Activated T-helper 1 cell treated with anti-CD3 and anti-CD28 coated beads, Interleukin-2, amount 50 U/mL, for 16 hours (primary cell): ENCODE measurements at regions not wholly inside any gene's neighbourhood (a gene's known extent, or its start where the extent isn't known, plus 50 kb on each side); places are given as distances from the start of the nearest gene placed in this dataset.
A peak's percentile ranks its signal among the peaks of the same experiment; 100 is the strongest.

Experiments
- DNase-seq, 2 donors: peaks; one replicate each; pipeline ENCODE4 v3.0.0-alpha.2; 2020; ENCODE audit warnings: low read depth in 1 of 2, low spot score in 1 of 2

DNA sequence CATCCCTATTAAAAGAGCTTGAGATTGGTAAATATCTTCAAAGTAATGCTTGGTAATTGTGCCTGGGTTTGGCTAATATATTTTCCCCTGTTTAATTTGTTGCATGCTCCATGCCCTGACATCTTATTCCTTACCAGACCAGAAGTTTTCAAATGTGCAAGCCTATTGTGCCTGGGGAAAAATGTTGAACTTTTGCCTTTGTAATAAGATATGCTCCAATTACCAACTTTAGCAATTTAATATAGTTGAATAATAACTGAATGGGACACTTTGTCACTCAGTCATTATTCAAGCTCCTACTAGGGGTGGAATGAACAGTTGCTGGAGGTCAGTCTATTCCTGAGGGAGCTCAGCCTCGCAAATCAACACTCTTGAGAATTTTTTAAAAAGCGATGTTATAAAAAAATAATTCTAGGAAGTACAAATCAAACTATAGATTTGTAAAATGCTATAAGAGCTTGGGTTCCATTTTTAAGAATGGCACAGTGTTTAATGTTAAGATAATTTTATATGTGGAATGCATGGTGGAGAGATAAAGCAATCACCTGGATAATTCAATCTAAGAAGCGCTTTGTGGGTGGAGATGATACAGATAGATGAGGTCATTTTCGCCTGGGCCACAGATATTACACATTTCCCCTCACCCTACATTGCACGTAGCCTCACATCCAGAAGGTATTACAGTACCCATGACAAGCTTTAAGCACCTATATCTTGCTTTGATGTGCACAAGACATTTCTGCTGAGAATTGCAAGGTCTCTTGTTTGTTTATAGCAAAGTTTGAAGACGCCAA, 231.8 kb downstream of the PIK3R1 start:
- no peak for DNase-seq

DNA sequence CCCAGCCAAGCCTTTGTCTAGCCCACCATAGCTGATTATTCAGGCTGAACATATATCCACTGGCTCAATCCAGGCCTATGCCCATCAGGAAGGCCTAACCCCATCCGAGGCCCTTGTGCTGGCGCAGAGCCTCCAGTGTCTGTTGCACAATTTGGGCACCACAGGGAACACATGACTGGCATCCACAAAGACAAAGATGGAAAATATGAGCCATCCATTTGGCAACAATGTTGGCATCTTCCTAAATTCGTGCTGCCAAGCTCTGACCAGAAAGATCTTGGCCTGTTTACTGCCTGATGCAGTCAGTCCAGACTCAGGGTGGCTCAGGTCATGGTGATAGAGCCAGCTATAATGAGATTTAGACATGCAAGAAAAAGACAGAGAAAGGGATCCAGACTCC, 233.8 kb downstream of the PIK3R1 start:
- DNase-seq, result no peak

DNA sequence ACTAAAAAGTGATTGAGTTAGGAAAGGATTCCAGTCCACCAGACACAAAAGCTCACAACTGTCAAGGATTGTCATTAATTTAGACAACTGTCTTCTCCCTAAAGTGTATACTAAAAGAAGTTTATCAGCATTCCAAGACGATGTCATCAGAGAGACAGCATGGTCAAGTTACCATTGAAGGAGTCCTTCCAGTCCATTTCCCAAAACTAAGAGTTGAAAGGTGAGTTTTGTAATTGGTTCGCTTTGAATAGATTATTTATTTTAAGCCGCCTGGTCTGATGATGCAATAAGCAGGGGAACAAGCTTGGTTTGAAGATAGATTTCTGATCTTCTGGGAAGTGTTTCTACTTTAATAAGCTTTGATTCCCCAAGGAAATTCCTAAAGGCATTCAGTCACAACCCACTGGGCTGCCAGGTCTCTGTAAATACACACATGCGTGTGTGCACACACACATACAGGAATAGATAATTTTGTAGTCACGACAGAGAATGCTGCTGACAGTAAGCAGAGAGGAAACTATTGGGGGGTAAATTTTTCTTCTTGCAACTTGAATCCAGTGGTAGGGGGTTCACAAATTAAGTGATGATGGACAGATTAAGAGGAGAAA, 234.8 kb downstream of the PIK3R1 start:
- DNase-seq, result no peak

DNA sequence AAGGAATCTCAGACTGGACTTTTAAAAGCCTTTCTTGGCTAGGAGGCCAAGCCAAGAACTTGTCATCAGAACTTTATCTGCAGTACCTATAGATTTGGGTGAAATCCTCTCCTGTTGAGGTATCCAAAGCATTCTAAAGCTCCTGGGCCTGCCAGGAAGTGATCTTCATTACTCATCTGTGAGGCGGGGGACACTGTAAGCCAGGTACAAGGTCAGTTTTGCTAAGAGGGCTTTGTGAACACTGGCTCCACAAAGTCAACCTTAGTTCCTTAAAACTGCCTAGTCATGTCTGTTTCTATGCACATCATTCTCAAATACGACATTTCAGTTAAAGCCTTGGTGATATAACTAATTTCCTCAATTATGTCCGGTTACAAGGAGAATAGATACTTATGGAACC, 236.7 kb downstream of the PIK3R1 start:
- DNase-seq, result no peak

DNA sequence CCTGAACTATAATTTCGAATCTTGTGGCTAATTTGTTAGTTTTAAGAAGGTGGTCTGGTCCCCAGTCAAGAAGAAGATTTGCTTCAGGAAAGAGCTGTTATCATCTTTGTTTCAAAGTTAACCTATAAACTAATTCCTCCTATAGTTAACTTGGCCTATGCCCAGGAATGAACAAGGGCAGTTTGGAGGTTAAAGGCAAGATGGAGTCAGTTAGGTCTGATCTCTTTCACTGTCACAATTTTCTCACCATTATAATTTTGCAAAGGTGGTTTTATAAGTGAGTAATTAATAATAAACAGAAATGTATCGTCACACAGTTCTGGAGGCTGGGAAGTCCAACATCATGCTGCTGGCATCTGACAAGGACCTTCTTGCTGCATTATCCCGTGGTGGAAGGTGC, 238.6 kb downstream of the PIK3R1 start:
- no peak for DNase-seq

DNA sequence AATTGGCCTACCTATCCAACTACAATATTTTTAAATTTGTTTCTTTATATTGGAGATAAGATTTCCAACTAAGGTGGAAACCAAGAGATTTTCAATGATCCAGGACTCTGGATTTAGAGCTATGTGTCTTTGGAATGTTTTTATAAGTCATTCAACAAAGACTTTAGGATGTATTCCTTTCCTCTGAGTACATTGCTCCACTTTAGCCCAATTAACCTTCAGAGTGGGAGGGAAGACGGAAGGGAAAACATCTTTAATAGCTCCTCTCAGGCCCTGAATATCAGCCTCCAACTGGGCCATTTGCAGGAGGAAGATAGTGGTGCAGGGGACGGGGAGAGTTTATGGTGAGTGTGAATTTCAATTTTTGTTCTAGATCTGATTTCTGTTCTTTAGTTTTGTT, 239.2 kb downstream of the PIK3R1 start:
- no peak for DNase-seq

DNA sequence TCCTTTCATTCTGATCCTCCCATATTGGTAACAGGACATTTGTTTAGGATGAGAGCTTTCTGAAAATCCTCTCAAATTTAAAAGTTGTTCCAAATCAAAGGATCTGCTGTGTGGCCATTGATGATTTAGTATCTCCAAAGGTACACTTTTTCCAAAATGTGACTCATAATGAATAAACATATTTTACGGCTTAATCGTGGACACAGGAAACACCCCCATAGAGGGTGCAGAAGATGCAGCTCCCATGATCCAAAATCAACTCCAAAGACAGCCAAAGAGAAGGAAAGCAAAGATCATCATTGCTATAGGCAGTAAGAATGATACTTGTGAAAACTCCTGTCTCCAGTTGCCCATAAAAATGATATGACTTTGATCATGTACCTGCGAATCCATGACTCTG, 239.7 kb downstream of the PIK3R1 start:
- DNase-seq, result no peak

DNA sequence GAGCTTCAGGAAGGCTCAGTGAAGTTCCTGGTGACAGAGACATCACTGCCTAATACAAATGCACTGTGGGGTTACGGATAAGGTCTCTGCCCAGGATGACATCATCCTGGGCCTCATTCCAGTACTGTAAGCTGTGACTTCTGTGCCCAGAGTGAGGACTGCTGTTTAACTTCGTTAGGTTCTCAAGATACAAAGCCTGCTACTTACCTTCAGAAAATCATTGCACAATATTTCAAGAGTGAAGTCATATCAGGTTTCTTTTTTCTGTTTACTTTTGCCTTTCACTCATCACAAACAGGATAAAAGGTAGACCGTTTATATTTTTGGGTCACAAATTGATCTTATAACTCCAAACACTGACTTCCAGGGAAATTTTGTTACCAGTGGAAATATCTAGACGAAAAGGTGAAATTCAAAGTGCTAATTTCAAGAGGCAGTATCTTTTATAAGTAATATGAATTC, 241.2 kb downstream of the PIK3R1 start:
- no peak for DNase-seq

DNA sequence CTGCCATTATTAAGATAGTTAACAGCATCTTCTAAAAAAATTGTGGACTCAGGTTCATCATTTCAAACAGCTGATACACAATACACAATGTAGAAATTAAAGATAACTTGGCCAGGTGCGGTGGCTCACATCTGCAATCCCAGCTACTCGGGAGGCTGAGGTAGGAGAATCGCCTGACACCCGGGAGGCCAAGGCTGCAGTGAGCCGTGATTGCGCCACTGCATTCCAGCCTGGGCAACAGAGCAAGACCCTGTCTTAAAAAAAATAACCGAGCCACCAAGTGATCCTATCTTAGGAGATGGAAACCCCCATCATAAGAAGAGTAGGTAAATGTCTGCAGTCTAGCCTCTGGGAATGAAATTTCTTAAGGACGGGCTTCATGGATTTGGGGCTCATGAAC, 241.7 kb downstream of the PIK3R1 start:
- no peak for DNase-seq

DNA sequence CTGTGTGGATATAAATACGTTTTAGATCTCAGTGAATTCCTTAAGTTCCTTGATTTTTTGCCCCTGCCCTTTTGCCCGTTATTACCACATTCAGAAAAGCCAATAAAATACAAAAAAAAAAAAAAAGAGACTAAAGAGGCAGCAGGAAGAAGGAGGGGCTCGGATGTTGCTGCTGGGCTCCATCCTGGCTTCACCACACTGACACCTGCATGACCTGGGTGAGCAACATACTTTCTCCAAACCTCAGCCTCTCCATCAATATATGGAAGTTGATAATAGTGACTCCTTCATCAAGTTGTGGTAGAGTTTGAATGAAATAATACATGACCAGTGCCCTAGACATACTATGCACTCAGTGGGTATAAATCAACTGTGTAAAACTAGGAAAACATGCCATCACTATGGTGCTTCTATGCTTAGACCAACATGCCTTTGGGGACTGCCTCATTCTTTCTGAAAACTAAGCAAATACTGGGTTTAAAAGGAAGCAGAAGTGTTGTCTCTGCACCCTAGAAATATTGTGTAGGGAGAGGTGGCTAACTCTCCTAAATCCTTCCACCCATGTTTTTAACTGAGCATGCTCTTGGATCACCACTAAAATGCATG, 243.0 kb downstream of the PIK3R1 start:
- DNase-seq, result no peak

DNA sequence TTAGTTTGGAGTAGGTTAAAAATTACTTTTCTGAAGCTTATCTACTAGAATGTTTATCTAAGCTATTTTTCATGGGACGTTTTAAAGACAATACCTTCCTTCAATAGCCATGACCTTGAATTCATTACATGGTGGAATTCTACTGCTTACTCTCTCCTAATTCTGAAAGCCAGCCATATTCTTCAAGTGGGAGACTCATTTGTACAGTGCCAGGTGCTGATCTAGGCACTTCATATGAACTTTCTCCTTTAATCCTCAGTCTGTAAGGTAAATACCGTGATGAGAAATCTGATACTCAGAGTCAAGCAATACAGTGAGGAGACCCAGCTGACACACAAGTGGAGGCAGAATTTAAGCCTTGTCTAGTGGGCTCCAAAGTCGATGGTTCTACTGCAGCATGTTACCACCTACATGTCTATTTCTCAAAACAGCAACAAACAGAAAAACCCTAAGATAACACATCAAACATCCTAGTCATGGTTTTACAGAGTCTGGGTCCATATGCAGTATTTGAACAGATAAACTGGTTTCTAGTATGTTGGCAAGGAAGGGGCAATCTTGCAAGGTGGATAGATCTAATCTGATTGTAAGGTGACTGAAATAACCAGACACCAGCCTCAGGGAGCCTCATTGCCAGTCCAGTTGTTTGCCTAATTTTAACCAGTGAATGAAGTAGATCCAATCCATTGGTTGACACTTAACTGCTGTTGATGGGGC, 243.7 kb downstream of the PIK3R1 start:
- no peak for DNase-seq

DNA sequence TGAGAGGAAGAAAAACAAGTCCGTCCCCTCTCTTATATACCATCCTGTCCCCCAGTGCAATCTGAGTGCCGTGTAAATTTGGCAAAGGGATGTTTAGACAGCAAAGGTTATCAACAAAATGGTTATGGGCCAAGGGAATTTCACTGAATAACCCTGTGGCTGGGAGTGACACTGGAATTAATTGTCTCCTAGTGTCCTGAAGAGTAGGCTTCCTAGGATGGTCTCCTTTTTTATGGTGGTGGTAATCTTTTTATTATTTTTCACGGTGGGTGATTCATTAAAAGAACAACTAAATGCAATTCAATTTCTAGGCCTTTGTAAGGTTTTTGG, 244.2 kb downstream of the PIK3R1 start:
- DNase-seq, result no peak

DNA sequence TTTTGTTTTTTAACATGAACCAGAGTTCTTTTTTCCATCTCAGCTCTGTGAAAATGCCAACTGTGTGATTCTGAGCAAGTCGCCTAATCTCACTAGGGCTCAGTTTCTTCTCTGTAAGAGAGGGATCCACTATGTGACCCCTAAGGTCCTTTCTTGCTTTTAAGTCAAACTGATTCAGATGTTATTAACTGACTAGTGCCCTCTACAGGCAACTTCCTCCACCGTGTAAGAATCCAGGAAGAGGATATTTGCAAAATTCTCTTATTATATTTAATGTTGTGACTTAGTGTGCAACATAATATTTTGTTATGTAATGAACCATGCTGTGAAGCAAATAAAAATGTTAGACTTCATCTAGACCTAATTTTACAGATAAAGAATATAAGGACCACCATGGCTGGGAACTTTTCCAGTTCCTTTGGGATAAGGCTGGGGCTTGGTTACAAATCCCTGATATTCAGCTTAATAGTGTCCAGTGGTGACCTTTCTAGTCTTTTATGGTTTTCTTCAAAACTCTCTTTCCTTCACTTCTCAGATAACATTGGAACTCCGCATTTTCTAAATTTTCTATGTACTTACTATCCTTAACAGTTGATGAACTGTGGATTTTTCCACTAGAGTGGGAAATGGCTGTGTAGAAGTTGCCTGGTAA, 244.7 kb downstream of the PIK3R1 start:
- DNase-seq, result no peak

DNA sequence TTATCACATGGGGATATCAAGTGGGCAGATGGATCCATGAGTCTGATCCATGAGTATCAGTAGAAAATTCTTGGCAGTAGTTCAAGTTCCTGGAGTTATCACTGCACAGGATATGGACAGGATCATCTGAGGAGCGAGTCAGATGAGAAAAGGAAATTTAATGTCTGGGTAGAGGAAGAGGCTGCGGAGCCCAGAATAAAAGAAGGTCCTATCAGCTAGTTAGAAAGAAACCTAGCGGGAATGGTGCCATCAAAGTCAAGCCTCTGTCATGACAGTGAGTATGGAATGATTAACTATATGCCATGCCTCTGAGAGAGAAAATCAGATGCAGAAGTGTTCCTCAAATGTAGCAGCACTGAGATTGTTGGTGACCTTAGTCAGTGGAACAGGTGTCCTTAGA, 248.1 kb downstream of the PIK3R1 start:
- DNase-seq, result no peak

DNA sequence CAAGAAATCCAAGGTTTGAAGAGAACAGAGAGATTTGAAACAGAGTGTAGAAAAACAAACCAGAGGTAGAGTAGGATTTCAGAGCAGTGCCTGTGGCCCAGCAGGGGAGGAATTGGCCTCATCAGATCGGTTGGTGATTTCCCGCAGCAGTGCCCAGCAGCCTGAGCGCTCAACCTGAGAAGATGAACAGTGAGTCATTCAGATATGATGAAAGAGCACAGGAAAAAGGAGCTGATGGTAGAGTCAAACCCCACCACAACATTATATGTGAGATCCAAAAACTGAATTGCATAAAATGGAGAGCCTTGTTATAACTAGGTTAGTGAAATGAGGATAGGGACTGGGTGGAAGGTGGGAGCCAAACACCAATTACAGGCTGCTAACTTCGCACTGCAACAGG, 248.9 kb downstream of the PIK3R1 start:
- peak in 1 of 2 donors; percentile 30 for DNase-seq

DNA sequence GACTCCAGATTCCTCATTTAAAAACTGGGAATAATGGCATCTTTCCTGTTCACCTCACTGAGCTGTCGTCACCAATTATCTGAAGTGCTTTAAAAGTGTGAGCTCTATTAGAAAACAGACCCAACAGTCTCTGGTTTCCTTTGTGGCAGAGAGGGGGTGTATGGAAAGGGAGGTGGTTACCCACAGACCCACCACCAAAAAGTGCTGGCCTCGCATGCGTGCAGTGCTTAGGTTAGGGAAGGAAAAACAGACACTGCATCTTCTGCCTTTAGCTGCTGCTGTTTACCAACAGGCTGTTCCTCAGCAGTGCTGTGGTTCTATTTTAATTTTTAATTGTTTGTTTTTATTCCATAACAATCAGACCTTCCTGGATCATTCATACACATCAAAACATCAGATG, 249.6 kb downstream of the PIK3R1 start:
- no peak for DNase-seq

DNA sequence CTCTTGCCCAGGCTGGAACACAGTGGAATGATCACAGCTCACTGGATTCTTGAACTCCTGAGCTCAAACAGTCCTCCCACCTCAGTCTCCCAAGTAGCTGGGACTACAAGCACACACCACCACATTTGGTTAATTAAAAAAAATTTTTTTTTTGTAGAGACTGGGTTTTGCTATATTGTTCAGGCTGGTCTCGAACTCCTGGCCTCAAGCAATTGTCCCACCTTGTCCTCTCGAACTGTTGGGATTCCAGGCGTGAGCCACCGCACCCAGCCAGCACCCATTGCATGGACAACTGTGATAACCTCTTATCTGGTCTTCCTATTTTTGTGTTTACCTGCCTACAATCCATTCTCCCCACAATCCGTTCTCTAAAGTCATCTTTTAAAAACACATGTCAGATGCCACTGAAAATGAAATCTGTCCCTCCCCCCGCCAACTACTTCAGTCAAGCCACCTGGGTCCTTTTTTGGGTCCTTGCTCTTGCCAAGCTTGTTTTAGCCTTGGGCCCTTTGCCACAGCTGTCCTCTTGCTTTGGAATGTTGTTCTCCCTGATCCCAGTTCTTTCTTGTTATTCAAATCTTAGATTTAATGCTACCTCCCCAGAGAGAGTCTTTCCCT, 250.5 kb downstream of the PIK3R1 start:
- no peak for DNase-seq

DNA sequence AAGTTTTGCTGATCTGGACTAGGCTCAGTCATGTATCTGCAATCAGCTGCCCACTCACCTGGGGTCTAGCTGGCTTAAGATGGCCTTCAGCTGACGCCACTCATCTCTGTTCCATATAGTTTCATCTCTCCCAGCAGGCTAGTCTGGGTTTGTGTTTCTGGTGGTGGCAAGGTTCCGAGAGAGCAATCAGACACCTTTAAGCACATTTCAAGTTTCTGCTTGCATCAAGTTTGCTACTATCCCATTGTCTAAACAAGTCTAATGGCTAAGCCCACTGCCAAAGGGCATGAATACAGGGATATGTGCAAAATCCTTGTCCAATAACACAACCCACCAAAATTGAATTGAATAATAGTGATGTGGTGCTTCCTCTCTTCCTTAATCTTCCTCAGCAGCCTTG, 251.7 kb downstream of the PIK3R1 start:
- no peak for DNase-seq

DNA sequence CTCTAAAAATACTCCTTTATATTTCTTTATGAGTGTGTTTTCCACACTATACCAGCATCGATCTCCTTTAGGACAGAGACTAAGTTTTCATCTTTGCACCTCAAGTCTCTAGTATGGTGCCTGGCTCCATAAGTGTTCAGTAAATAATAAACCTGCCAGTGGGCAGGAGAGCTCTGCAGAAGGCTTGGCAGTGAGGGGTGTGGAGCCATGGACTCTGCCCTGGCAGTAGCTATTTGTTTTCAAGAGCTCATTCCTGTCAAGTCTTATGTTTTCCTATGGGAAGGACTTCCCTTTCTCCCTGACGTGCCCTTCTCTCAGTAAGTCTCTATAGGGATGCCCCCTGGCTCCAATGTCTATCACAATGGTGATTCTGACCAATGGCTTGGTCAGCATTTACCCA, 252.2 kb downstream of the PIK3R1 start:
- no peak for DNase-seq

DNA sequence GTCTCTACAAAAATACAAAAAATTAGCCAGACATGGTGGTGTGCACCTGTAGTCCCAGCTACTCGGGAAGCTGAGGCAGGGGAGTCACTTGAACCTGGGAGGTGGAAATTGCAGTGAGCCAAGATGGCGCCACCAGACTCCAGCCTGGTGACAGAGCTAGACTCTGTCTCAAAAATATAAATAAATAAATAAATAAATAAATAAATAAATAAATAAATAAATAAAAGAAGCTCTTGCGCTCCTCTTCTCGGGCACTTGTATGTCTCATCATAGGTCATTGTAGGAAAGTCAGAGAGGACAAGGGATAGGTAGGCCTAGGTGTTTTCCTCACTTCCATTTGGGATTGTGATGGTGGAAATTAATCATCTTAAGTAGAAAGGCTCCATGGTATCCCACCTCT, 252.8 kb downstream of the PIK3R1 start:
- DNase-seq, result no peak

DNA sequence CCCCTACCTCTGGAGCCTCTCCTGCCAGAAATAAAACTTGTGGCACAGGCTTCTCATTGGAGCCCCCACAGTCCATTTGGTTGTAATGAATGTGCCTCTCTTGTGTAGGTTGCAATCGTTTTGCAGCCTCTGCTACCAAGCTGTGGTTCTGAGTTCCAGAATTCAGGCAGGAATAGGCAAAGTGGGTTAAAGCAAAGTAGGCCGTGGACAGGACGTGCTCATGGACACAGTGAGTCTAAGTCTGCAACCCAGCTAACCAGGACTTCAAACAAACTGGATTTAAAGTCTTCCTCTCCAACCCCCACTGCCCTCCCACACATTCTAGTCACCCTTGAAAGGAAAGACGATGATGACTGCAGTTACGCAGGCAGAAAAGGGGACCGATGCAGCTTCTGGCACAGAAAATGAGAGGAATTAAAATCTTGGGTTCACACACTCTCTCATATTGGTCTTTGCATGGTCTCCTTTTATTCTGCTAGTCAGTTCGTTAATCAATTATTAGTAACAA, 260.0 kb downstream of the PIK3R1 start:
- DNase-seq, result no peak
